Muscle of leg (tissue), 3 donors: ENCODE measurements at regions not wholly inside any gene's neighbourhood (a gene's known extent, or its start where the extent isn't known, plus 50 kb on each side); places are given as distances from the start of the nearest gene placed in this dataset.
A peak's percentile ranks its signal among the peaks of the same experiment; 100 is the strongest.

Source experiments
- DNase-seq: peaks from one replicate; pipeline ENCODE4 v3.0.0; 2013
- H3K27ac ChIP-seq: one replicate; pipeline ENCODE4 v1.5.1; 2013; ENCODE audit warnings: mild to moderate bottlenecking, low read length, control low read depth
- H3K27me3 ChIP-seq: one replicate; pipeline ENCODE4 v1.6.1; 2013; ENCODE audit warnings: low read length; ENCODE audit not compliant: control insufficient read depth, insufficient read depth
- H3K36me3 ChIP-seq: one replicate; pipeline ENCODE4 v1.6.1; 2013; ENCODE audit warnings: low read length; ENCODE audit not compliant: control insufficient read depth, insufficient read depth
- H3K4me1 ChIP-seq: one replicate; pipeline ENCODE4 v1.6.1; 2013; ENCODE audit warnings: low read length; ENCODE audit not compliant: control insufficient read depth, insufficient read depth
- H3K4me3 ChIP-seq: one replicate; pipeline ENCODE4 v1.5.1; 2013; ENCODE audit warnings: low read length, control low read depth
- H3K9me3 ChIP-seq: replicated peaks from 2 replicates; pipeline ENCODE4 v1.6.1; 2013; ENCODE audit warnings: low read depth, low read length; ENCODE audit not compliant: control insufficient read depth
- WGBS: methylation state at CpG from one replicate; pipeline ENCODE4 v1.1.5; 2013; ENCODE audit warnings: missing lambda C conversion rate; ENCODE audit not compliant: insufficient coverage; 5-methylcytosine and 5-hydroxymethylcytosine counted together

DNA sequence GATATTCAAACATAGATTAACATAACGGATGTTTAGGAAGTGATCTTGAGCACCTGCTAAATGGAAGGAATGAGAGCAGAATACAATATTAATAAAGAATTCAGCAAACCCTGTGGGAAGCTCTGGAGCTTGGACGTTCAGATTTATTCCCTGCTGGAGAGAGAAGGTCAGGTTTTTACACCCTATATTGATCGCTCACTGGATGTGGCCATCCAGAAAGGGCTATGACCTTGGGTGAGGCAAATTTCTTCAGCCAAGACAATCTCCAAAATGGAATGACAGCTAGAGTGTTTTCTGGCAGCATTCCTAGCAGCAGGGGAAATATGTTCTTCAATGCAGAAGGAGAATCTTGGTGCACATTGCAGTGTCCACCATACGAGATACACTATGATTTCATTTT, 288.3 kb downstream of the IRS1 start:
- no peak for DNase-seq
- Histone ChIP-seq H3K4me1 (no peaks in the 10 kb centered on the region), H3K27ac (no peak overlapping the region), H3K36me3 (no peaks in the 10 kb centered on the region), H3K4me3 (no peak overlapping the region), H3K27me3 (no peaks in the 10 kb centered on the region), H3K9me3 (no peaks in the 10 kb centered on the region)
- WGBS = no CpG with 5 or more reads among the region's 4 CpGs

DNA sequence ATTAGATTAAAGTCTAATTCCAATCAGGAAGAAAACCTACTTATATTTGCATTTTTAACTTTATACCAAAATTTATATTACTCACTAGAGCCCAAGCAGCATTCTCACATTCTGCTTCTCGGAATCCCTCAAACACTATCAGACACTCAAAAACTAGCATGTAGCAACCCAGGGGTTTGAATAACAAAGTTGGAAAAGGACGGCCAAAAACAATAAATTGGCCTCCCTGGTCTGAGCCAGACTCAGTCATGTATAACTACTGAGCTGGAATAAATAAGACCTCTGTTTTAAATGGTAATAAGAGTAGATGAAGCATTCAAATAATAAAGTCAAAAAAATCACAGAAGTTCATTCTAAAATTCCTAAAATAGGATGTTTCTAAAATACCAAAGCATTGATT, 290.9 kb downstream of the IRS1 start:
- no CpG with 5 or more reads among the region's 2 CpGs for WGBS

GRCh38 chr2:226508005-226508404, 291.6 kb downstream of the IRS1 start:
- Histone ChIP-seq H3K27me3 (no peaks in the 10 kb centered on the region), H3K9me3 (no peaks in the 10 kb centered on the region), H3K4me1 (no peaks in the 10 kb centered on the region), H3K4me3 (no peak overlapping the region), H3K27ac (no peak overlapping the region), H3K36me3 (no peaks in the 10 kb centered on the region)
- no peak for DNase-seq
- 100% methylated on average over 1 of the region's 3 CpGs for WGBS

More for the DNA sequence above, 290.9 kb downstream of the IRS1 start:
- H3K4me1 ChIP-seq = no peaks in the 10 kb centered on the region
- H3K9me3 ChIP-seq = no peaks in the 10 kb centered on the region
- no peak overlapping the region for H3K27ac ChIP-seq
- no peaks in the 10 kb centered on the region for H3K36me3 ChIP-seq
- H3K4me3 ChIP-seq = no peak overlapping the region
- H3K27me3 ChIP-seq = no peaks in the 10 kb centered on the region
- DNase-seq = peak; percentile 45

DNA sequence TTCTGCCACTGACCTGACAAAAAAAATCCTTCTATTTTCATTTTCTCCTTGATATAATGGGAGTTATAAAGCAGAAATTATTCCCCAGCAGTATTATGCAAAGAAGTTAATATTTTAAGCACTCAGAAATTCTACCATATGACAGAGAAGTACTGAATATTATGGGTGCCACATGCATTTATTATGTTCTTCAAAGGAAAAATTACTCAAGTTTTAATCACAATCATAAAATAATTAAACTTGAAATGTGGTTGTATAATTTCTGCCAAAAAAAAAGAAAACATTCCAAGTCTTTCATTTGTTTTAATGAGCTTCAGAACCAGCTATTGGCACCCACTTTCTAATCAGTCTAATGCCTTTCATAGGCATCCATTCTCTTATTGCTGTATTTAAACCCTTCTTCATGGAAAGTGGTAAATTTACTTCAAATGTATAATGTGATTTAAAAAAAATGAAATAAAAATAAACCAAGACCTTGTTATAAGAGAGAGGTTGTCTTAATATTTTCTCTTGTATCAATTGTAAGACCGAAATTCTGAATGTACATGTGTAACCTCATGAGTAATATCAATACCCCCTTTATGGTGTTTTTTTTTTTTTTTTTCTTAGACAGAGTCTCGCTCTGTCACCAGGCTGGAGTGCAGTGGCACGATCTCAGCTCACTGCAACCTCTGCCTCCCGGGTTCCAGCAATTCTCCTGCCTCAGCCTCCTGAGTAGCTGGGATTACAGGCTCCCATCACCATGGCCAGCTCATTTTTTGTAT, 302.3 kb downstream of the IRS1 start:
- Histone ChIP-seq H3K9me3 (no peaks in the 10 kb centered on the region), H3K27ac (no peak overlapping the region), H3K27me3 (no peaks in the 10 kb centered on the region), H3K4me1 (no peaks in the 10 kb centered on the region), H3K4me3 (no peak overlapping the region), H3K36me3 (no peaks in the 10 kb centered on the region)
- no peak for DNase-seq
- WGBS = no CpG with 5 or more reads among the region's 4 CpGs

DNA sequence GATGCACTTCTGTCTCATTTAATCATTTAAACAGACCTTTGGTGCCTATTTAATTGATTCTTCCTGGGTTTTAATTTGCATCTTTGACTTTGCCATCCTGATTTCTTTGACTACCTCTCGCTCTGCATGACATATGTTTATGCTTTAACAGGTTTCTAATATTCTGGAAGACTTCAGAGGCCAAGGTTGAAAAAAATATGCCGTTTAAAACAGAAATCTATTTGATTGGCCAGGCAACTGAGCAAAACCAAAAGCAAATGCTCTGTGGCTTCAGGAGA, 303.4 kb downstream of the IRS1 start:
- no peak overlapping the region for H3K27ac ChIP-seq
- H3K4me1 ChIP-seq = no peaks in the 10 kb centered on the region
- H3K9me3 ChIP-seq = no peaks in the 10 kb centered on the region
- H3K27me3 ChIP-seq = no peaks in the 10 kb centered on the region
- WGBS = 60% methylated on average over 1 of the region's 2 CpGs
- no peak for DNase-seq
- H3K4me3 ChIP-seq = no peak overlapping the region
- H3K36me3 ChIP-seq = no peaks in the 10 kb centered on the region

DNA sequence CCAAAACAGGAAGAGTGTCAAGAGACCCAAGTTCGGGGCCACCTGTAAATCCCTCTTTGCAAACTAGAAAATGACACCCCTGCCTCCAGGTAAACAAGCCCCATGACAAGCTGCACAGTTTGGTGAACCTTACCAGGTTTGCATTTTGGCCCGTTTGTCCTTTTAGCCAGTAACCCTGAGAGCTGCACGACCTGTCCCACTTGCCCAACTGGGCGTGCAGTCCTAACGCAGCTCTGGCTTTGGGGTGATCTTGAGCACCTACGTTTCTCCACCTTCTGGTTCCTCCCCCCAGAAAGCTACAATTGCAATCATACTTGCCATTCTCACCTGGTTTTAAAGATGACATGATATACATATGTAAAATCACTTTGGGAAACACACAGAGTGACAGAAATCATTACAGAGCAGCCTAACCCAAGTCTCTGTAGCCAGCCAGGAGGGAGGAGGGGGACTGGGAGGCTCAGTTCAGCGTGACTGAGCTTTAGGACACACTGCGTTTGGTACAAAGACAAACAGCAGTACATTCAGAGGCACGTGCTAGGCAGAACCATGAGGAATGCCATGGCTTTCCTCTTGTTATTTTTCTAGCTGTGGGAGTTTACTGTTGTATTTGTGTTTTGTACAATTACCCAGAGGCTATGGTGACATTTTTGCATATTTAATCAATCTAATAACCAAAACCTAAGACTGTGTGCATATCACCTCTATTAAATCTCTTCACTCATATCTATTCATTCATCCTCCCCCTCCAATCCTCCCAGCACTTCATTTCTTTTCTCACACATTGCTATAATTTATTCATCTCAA, 304.0 kb downstream of the IRS1 start:
- DNase-seq = no peak
- H3K36me3 ChIP-seq = no peaks in the 10 kb centered on the region
- no peaks in the 10 kb centered on the region for H3K27me3 ChIP-seq
- no peaks in the 10 kb centered on the region for H3K9me3 ChIP-seq
- H3K4me1 ChIP-seq = no peaks in the 10 kb centered on the region
- WGBS = 79% methylated on average over 7 of the region's 9 CpGs
- H3K27ac ChIP-seq = no peak overlapping the region
- no peak overlapping the region for H3K4me3 ChIP-seq

- Histone ChIP-seq H3K27me3 (no peaks in the 10 kb centered on the region), H3K4me3 (no peak overlapping the region), H3K9me3 (no peaks in the 10 kb centered on the region), H3K36me3 (no peaks in the 10 kb centered on the region), H3K4me1 (no peaks in the 10 kb centered on the region), H3K27ac (no peak overlapping the region)
- peak; percentile 90 for DNase-seq
- WGBS = no CpG with 5 or more reads among the region's 1 CpG
Observed at GRCh38 chr2:226491112-226491511, 308.5 kb downstream of the IRS1 start.

- Histone ChIP-seq H3K4me3 (no peak overlapping the region), H3K4me1 (no peaks in the 10 kb centered on the region), H3K27ac (no peak overlapping the region), H3K27me3 (no peaks in the 10 kb centered on the region), H3K9me3 (no peaks in the 10 kb centered on the region), H3K36me3 (no peaks in the 10 kb centered on the region)
- WGBS = 85% methylated on average over 5 of the region's 10 CpGs
- DNase-seq = peak; percentile 26
Observed at GRCh38 chr2:226489775-226490541, 309.7 kb downstream of the IRS1 start.

DNA sequence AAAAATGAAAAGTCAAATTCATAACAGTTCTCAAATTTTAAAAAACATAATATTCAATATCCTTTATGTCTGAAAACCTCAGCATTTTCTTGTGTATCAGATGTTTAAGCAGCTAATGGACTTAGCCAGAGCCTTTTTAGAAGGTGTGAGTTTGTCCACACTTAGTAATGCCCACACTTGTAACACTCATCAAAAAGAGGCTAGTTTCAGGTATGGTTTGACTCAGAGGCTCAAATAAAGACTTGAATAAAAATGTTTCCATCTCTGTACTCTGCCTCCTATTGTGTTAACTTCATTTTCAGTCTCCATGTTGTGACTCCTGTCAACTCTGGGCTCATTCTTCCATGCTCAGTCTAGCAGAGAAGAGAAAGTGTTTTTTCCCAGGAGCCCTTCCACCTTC, 311.6 kb downstream of the IRS1 start:
- H3K27ac ChIP-seq = no peak overlapping the region
- no peaks in the 10 kb centered on the region for H3K9me3 ChIP-seq
- no peak for DNase-seq
- no peaks in the 10 kb centered on the region for H3K36me3 ChIP-seq
- H3K27me3 ChIP-seq = no peaks in the 10 kb centered on the region
- H3K4me3 ChIP-seq = no peak overlapping the region
- H3K4me1 ChIP-seq = peaks cover 2% of the 10 kb centered on the region

- H3K27ac ChIP-seq = no peak overlapping the region
- H3K36me3 ChIP-seq = no peaks in the 10 kb centered on the region
- no CpG with 5 or more reads among the region's 3 CpGs for WGBS
- H3K4me1 ChIP-seq = peaks cover 2% of the 10 kb centered on the region
- no peaks in the 10 kb centered on the region for H3K27me3 ChIP-seq
- no peaks in the 10 kb centered on the region for H3K9me3 ChIP-seq
- H3K4me3 ChIP-seq = no peak overlapping the region
- no peak for DNase-seq
Observed at GRCh38 chr2:226487573-226487972, 312.0 kb downstream of the IRS1 start.
